Mesenchymal stem cell (in vitro differentiated cells and primary cell): ENCODE measurements at regions not wholly inside any gene's neighbourhood (a gene's known extent, or its start where the extent isn't known, plus 50 kb on each side); places are given as distances from the start of the nearest gene placed in this dataset.

Source experiments
- DNase-seq: peaks from one replicate; pipeline ENCODE4 v3.0.0-alpha.2; 2013
- H2AFZ ChIP-seq: one replicate; pipeline ENCODE4 v1.6.1; 2013; ENCODE audit warnings: low read depth, mild to moderate bottlenecking, control low read depth, inconsistent platforms, low read length, moderate library complexity
- H2AK5ac ChIP-seq: 2 replicates; pipeline ENCODE4 v1.6.1; 2013; ENCODE audit warnings: low read length, moderate library complexity, mild to moderate bottlenecking, inconsistent platforms; ENCODE audit not compliant: severe bottlenecking
- H2BK120ac ChIP-seq: one replicate; pipeline ENCODE4 v1.6.1; 2013; ENCODE audit warnings: low read depth, mild to moderate bottlenecking, inconsistent platforms, low read length, moderate library complexity
- H2BK12ac ChIP-seq, 2 experiments: one replicate each; pipeline ENCODE4 v1.6.1; 2013; ENCODE audit warnings: inconsistent platforms in 2 of 2, low read length in 2 of 2, mild to moderate bottlenecking in 2 of 2, moderate library complexity in 2 of 2, control low read depth in 1 of 2
- H2BK15ac ChIP-seq: one replicate; pipeline ENCODE4 v1.6.1; 2013; ENCODE audit warnings: mild to moderate bottlenecking, low read depth, inconsistent platforms; ENCODE audit not compliant: poor library complexity, severe bottlenecking
- H2BK5ac ChIP-seq: 2 replicates; pipeline ENCODE4 v1.6.1; 2013; ENCODE audit warnings: low read depth, mild to moderate bottlenecking, low read length, control low read depth, inconsistent platforms; ENCODE audit not compliant: poor library complexity, severe bottlenecking
- H3K14ac ChIP-seq, 2 experiments: one replicate each; pipeline ENCODE4 v1.6.1; 2013; ENCODE audit warnings: inconsistent platforms in 2 of 2, low read length in 2 of 2, control low read depth in 1 of 2, mild to moderate bottlenecking in 1 of 2, moderate library complexity in 1 of 2
- H3K18ac ChIP-seq, 2 experiments: one replicate each; pipeline ENCODE4 v1.6.1; 2013; ENCODE audit warnings: inconsistent platforms in 2 of 2, low read length in 2 of 2, control low read depth in 1 of 2, low read depth in 1 of 2, mild to moderate bottlenecking in 1 of 2
- H3K23ac ChIP-seq, 2 experiments: one replicate each; pipeline ENCODE4 v1.6.1; 2013; ENCODE audit warnings: inconsistent platforms in 2 of 2, low read length in 2 of 2, mild to moderate bottlenecking in 2 of 2, moderate library complexity in 2 of 2, control low read depth in 1 of 2
- H3K27ac ChIP-seq: 2 replicates; pipeline ENCODE4 v1.5.1; 2013; ENCODE audit warnings: mild to moderate bottlenecking, moderate library complexity, low read length, control low read depth, inconsistent platforms; ENCODE audit not compliant: poor library complexity, severe bottlenecking
- H3K27me3 ChIP-seq, 2 experiments: 2 replicates each; pipeline versions ENCODE4 v1.6.1 to v1.7.0; 2013; ENCODE audit warnings: low read length in 2 of 2, mild to moderate bottlenecking in 2 of 2, moderate library complexity in 2 of 2, control low read depth in 1 of 2, inconsistent platforms in 1 of 2; ENCODE audit not compliant: control insufficient read depth in 1 of 2, insufficient read depth in 1 of 2
- H3K36me3 ChIP-seq, 2 experiments: 2 replicates each; pipeline versions ENCODE4 v1.6.1 to v1.7.0; 2013; ENCODE audit warnings: low read length in 2 of 2, control low read depth in 1 of 2, inconsistent platforms in 1 of 2, low read depth in 1 of 2, mild to moderate bottlenecking in 1 of 2; ENCODE audit not compliant: insufficient read depth in 2 of 2, control insufficient read depth in 1 of 2
- H3K4ac ChIP-seq, 2 experiments: one replicate each; pipeline ENCODE4 v1.6.1; 2013; ENCODE audit warnings: inconsistent platforms in 2 of 2, low read length in 2 of 2, mild to moderate bottlenecking in 2 of 2, moderate library complexity in 2 of 2, control low read depth in 1 of 2, low read depth in 1 of 2
- H3K4me1 ChIP-seq: 2 replicates; pipeline ENCODE4 v1.6.1; 2013; ENCODE audit warnings: low read depth, low read length, control low read depth; ENCODE audit not compliant: control insufficient read depth, insufficient read depth
- H3K4me2 ChIP-seq: 2 replicates; pipeline ENCODE4 v1.6.1; 2013; ENCODE audit warnings: low read length, mild to moderate bottlenecking, inconsistent platforms; ENCODE audit not compliant: poor library complexity, severe bottlenecking
- H3K4me3 ChIP-seq, 2 experiments: 2 replicates each; pipeline versions ENCODE4 v1.5.1 to v1.7.0; 2013; ENCODE audit warnings: low read length in 2 of 2, mild to moderate bottlenecking in 2 of 2, control low read depth in 1 of 2, low read depth in 1 of 2; ENCODE audit not compliant: insufficient read depth in 1 of 2
- H3K79me1 ChIP-seq: replicated peaks from 2 replicates; pipeline ENCODE4 v1.6.1; 2013; ENCODE audit warnings: mild to moderate bottlenecking, control low read depth, low read length, inconsistent platforms; ENCODE audit not compliant: poor library complexity, severe bottlenecking
- H3K9ac ChIP-seq: 2 replicates; pipeline ENCODE4 v1.7.0; 2013; ENCODE audit warnings: mild to moderate bottlenecking, low read length, moderate library complexity
- H3K9me3 ChIP-seq: 2 replicates; pipeline ENCODE4 v1.7.0; 2013; ENCODE audit warnings: mild to moderate bottlenecking, low read length; ENCODE audit not compliant: control insufficient read depth
- H4K8ac ChIP-seq: one replicate; pipeline ENCODE4 v1.6.1; 2013; ENCODE audit warnings: inconsistent platforms, mild to moderate bottlenecking, low read length, moderate library complexity
- H4K91ac ChIP-seq: one replicate; pipeline ENCODE4 v1.6.1; 2013; ENCODE audit warnings: mild to moderate bottlenecking, low read length, inconsistent platforms
- WGBS: methylation state at CpG from one replicate; pipeline ENCODE4 v1.1.7; 2013; ENCODE audit warnings: mixed read lengths; 5-methylcytosine and 5-hydroxymethylcytosine counted together

- peaks cover 3% of the 10 kb centered on the region for H3K4me1 ChIP-seq
- peaks cover 2 to 3% of the 10 kb centered on the region in 2 experiments for H3K27me3 ChIP-seq
- H3K9ac ChIP-seq: no peak overlapping the region
- no peak overlapping the region for H2BK120ac ChIP-seq
- H2BK12ac ChIP-seq: no peak overlapping the region
- no peaks in the 10 kb centered on the region for H3K36me3 ChIP-seq
- no peak overlapping the region for H3K27ac ChIP-seq
- H3K79me1 ChIP-seq: no peaks in the 10 kb centered on the region
- no peak overlapping the region for H3K4me3 ChIP-seq
- no peak overlapping the region for H3K14ac ChIP-seq
- no peak overlapping the region for H3K18ac ChIP-seq
- no peak overlapping the region for H4K8ac ChIP-seq
- H2BK5ac ChIP-seq: no peak overlapping the region
- H2BK15ac ChIP-seq: no peak overlapping the region
- no peak overlapping the region for H3K4ac ChIP-seq
- no peak overlapping the region for H3K4me2 ChIP-seq
- H2AFZ ChIP-seq: no peak overlapping the region
- no peak overlapping the region for H4K91ac ChIP-seq
- H3K9me3 ChIP-seq: no peaks in the 10 kb centered on the region
- H3K23ac ChIP-seq: no peak overlapping the region
- no peak for DNase-seq
- H2AK5ac ChIP-seq: no peak overlapping the region
Measured at GRCh38 chr1:217342105-217342504, 288.8 kb downstream of the GPATCH2 start.

GRCh38 chr1:217336724-217337123 is 294.2 kb downstream of the GPATCH2 start:
- Histone ChIP-seq H2BK12ac (no peak overlapping the region), H3K4me1 (no peaks in the 10 kb centered on the region), H3K9me3 (no peaks in the 10 kb centered on the region), H2AFZ (no peak overlapping the region), H3K79me1 (no peaks in the 10 kb centered on the region), H4K91ac (no peak overlapping the region), H3K36me3 (no peaks in the 10 kb centered on the region), H3K9ac (no peak overlapping the region), H3K14ac (no peak overlapping the region), H4K8ac (no peak overlapping the region), H2AK5ac (no peak overlapping the region), H3K4me3 (no peak overlapping the region), H3K4ac (no peak overlapping the region), H2BK120ac (no peak overlapping the region), H2BK5ac (no peak overlapping the region), H3K27ac (no peak overlapping the region), H3K27me3 (peaks cover 0 to 3% of the 10 kb centered on the region in 2 experiments), H3K23ac (no peak overlapping the region), H3K4me2 (no peak overlapping the region), H2BK15ac (no peak overlapping the region), H3K18ac (no peak overlapping the region)
- DNase-seq: no peak
- 87% methylated on average over 3 of the region's 4 CpGs for WGBS

DNA sequence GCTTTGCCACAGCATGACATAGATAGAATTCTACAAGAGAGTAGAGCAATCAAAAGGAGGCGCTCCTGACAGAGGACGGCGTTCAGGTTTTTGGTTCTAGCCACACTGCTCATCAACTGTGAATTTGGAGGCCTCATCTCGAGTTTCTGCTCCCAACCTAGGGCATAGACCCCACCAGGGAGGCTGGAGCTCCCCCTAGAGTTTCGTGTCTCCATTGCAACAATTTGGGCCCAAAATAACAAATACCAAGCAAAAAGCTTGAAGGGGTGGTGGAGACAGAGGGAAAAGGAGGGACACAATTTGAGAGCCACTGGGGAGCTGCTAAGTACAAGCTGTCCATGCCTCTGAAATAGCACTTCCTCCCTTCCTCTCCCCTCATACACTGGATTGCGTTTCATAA is 297.0 kb downstream of the GPATCH2 start:
- Histone ChIP-seq H3K4me2 (no peak overlapping the region), H2BK15ac (no peak overlapping the region), H3K9ac (no peak overlapping the region), H3K9me3 (no peaks in the 10 kb centered on the region), H2BK5ac (no peak overlapping the region), H3K14ac (no peak overlapping the region), H3K4me1 (no peaks in the 10 kb centered on the region), H3K4me3 (no peak overlapping the region), H3K36me3 (no peaks in the 10 kb centered on the region), H3K4ac (no peak overlapping the region), H3K79me1 (no peaks in the 10 kb centered on the region), H3K27me3 (peaks cover 0 to 3% of the 10 kb centered on the region in 2 experiments), H2BK120ac (no peak overlapping the region), H4K91ac (no peak overlapping the region), H2AFZ (no peak overlapping the region), H3K18ac (no peak overlapping the region), H4K8ac (no peak overlapping the region), H2AK5ac (no peak overlapping the region), H3K23ac (no peak overlapping the region), H2BK12ac (no peak overlapping the region), H3K27ac (no peak overlapping the region)
- WGBS: 51% methylated on average over 4 of the region's 6 CpGs
- peak; percentile 20 for DNase-seq

GRCh38 chr1:217332431-217333065 is 298.3 kb downstream of the GPATCH2 start:
- Histone ChIP-seq H3K9me3 (no peaks in the 10 kb centered on the region), H2AK5ac (no peak overlapping the region), H2BK15ac (no peak overlapping the region), H3K27me3 (peaks cover 0 to 4% of the 10 kb centered on the region in 2 experiments), H3K4me1 (no peaks in the 10 kb centered on the region), H3K36me3 (no peaks in the 10 kb centered on the region), H2AFZ (no peak overlapping the region), H4K91ac (no peak overlapping the region), H3K79me1 (no peaks in the 10 kb centered on the region), H3K27ac (no peak overlapping the region), H2BK5ac (no peak overlapping the region), H4K8ac (no peak overlapping the region), H3K14ac (no peak overlapping the region), H3K23ac (no peak overlapping the region), H3K9ac (no peak overlapping the region), H3K4me2 (no peak overlapping the region), H2BK12ac (no peak overlapping the region), H2BK120ac (no peak overlapping the region), H3K4ac (no peak overlapping the region), H3K4me3 (no peak overlapping the region), H3K18ac (no peak overlapping the region)
- 95% methylated on average over 4 of the region's 4 CpGs for WGBS
- DNase-seq: peak; percentile 3
